ENCODE measurements at regions not wholly inside any gene's neighbourhood (a gene's known extent, or its start where the extent isn't known, plus 50 kb on each side); places are given as distances from the start of the nearest gene placed in this dataset.

GRCh38 chr3:178350763-178351162, 185.5 kb upstream of the KCNMB2 start:
- no peak for TF ChIP-seq POLR2A (IDR thresholded peaks at IDR 0.05; ENCODE audit: low read depth)
- no peak for TF ChIP-seq CTCF (IDR thresholded peaks at IDR 0.05)
- TF ChIP-seq EP300 (IDR thresholded peaks at IDR 0.05), result no peak
- no peak for TF ChIP-seq POLR2AphosphoS5 (IDR thresholded peaks at IDR 0.05)
